NOMO-1 treated with DMSO at 0.1 percent for 48 hours (cell line): ENCODE measurements at regions not wholly inside any gene's neighbourhood (a gene's known extent, or its start where the extent isn't known, plus 50 kb on each side); places are given as distances from the start of the nearest gene placed in this dataset.
A peak's percentile ranks its signal among the peaks of the same experiment; 100 is the strongest.

ENCODE experiments used
- DNase-seq: peaks from one replicate; lab custom pipeline; 2025; ENCODE audit not compliant: unreplicated experiment; lab: John Stamatoyannopoulos, UW

DNA sequence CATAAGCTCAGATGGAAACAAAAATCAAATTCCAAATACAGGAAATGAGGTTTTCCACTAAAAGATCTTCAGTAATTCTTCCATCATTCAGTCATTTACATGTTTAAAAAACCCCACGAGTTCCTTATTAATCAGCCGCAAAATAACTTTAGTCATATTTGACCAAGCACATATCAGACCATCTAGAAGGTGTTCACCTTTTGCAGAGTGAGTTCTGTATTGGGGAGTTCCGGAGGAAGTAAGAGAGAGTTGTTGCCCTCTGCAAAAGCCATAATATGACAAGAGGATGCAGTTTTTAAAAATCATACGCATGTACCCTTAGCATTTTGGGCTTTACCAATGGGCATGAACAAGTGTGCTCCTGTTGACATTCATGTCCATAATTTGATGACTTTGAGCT is 61.6 kb downstream of the CCR1 start:
- DNase-seq: no peak

DNA sequence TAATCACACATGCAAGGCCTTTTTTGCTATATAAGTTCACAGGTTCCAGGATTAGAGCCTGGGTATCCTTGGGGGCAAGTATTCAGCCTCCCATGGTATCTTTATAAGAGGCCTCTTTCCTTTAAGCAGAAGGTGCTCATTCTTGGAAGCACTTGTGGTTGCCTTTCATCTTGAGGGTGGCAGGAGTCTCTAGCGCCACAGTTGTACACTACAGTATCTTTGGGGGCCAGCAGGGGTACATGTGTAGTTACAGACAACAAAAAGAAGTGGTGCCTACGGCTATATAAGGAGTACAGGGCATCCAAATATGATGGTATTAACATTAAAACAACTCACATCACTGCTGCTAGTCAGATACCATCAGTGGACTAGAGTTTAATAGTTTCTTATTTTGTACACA is 62.1 kb downstream of the CCR1 start:
- DNase-seq: no peak

DNA sequence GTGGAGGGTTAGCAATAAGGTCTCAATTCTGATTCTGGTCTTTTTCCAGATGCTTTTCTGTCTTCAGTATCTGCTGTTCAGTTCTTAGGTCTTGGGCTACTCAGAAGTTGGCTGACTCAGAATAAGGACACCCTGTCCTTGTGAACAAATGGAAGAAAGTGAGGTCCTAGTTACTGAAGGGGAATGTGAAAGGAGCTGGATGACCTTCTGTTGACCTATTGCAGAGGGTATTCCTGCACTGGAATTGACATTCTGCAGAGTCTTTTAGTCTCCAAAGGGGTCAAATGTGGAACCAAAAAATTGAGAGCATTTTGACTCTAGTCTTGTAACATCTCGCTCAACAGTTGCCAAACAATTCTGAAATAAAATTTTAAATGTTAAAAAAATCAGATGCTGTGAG is 63.0 kb downstream of the CCR1 start:
- DNase-seq: no peak

- peak; percentile 11 for DNase-seq
These were observed 64.1 kb downstream of the CCR1 start for GRCh38 chr3:46143951-46144473.

- DNase-seq: no peak
These were observed 66.3 kb downstream of the CCR1 start for GRCh38 chr3:46141813-46142212.

DNA sequence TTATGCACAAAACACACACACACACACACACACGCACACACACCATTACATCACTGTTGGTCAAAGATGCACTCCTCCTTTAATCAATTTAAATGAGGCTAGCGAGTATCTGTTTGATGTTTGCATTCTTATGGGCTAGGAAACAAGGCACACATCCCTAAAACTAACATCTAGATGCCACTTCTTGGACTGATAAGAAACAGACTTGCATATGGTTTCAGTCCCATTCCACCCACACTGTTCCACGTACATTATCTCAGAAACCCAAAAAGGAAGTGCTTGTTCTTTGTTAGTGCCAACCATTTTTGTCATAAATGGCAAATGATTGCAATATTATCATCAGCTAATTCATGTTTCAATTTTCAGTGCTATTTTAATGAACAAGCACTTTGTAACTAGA is 69.5 kb downstream of the CCR1 start:
- no peak for DNase-seq

DNA sequence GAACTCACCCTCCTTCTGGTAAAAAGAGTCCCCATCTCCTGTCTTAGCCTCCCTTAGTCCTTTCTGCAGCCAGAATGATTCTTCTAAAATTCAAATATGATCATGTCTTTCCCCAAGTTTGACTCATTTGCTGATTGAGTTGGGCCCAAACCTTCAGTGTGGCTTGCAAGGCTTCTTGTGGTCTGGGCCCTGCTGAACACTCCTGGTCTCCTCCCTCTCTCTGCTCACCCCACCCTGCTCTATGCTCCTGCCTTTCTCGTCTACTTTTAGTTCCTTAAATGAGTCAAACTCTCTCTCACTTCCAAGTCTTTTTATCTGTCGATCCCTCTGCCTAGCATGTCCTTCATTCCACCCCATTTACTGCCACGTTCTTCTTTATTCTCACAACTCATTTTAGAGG is 72.6 kb downstream of the CCR1 start:
- peak; percentile 91 for DNase-seq

GRCh38 chr3:46133285-46133684 is 74.8 kb downstream of the CCR1 start:
- no peak for DNase-seq

DNA sequence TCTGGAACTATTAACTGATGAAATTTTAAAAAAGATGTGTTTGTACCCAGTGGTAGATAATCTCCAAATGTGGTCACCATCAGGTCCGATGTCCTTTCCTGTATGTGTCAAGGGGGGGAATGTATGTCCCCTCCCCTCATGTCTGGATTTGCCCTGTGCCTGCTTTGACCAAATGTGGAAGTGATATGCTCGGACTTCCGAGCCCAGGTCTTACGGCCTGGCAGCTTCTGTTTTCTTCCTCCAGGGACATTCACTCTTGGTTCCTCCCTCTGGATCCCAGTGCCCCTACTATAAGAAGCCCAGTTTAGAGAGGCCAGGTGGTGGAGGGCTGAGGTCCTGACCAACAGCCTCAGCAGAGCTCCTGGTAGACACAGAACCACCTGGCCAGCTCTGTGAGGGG is 75.5 kb downstream of the CCR1 start:
- no peak for DNase-seq

GRCh38 chr3:46131884-46132450 is 76.1 kb downstream of the CCR1 start:
- no peak for DNase-seq

DNA sequence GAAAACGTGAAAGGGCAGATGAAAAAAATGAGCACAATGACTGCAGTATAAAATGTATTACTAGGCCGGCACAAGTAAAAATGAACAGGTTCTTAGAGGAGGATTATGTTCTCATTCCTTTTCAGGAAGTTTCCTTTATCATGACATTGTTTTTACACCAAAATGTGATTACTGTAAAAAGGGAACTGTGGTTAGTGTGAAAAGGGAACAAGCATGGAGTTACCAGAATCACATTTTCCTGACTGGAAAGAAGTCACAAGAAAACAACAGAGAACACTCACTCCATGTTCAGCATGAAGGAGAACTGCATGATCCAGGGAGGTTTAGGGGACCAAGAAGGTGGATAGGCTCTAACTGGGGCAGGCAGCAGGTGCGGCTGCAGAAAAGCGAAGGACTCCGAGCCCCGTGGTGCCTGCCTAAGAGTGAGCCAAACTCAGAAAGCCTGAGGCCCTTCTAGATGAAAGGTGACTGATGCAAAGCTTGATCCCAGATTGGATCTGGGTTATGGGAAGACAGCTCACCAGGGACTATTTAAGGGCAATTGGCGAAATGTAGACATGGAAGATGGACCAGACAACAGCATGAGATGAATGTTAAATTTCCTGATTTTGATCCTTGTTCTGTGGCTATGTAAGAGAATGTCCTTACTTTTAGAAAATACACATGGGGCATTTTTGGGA is 77.3 kb downstream of the CCR1 start:
- DNase-seq: peak; percentile 75

- DNase-seq: no peak
These were observed 78.4 kb downstream of the CCR1 start for GRCh38 chr3:46129588-46130272.

DNA sequence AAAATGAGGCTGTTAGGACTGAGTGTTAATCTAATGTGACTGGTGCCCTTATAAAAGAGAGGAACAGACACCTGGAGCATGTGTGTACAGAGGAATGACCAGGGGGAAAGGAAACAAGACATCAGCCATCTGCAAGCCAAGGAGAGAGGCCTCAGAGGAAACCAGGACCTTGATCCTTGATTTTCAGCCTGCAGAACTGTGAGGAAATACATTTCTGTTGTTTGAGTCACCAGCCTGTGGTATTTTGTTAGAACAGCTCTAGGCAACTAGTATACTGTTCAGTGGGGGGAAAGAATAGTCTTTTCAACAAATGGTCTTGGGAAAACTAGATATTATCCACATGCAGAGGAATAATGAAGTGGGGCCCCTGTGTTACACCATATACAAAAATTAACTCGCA is 80.6 kb downstream of the CCR1 start:
- peak; percentile 45 for DNase-seq

DNA sequence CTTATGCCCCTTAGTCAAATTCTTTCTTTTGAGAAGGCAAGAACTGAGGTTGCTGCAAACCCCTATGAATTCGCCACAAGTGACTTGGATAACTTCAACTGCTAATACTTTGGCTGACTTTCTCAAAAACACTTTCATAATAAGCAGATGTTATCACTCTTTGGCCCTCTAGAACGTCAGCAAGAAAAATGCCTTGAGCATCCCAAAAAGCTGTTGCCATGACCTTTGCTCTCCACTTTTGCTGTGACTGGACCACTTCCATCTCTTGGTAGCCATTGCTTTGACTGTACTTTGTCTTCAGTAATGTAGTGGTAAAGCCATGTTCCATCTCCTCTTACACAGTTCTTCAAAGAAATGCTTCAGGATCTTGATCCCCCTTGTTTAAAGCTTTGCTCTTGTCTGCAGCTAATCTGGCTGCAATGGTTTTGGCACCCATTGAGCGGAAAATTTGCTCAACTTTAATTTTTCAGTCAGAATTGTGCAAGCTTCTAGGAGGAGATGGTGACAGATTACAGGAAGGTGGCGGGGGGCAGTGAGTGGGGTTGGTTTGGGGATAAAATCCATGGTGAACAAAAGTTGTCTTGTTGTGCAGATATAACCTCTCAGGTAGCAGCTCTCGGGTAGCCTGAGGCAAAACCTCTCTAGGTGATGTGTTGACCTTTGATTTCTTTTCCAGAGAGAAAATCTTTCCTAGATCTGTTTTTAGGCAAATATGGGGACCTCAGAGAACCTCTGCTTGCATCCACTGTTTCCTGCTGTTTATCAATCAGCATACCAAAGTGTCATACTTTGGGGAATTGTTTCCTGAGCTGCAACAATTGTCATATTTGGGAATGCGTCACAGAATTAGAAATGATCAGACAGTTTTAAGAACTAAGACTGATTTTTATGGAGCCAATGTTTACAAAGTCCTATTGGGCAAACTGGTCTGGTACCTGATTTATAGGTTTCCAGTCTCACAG is 83.6 kb downstream of the CCR1 start:
- no peak for DNase-seq

GRCh38 chr3:46123646-46124045 is 84.5 kb downstream of the CCR1 start:
- DNase-seq: no peak

GRCh38 chr3:46122091-46122490 is 86.0 kb downstream of the CCR1 start:
- no peak for DNase-seq

GRCh38 chr3:46120983-46121382 is 87.1 kb downstream of the CCR1 start:
- no peak for DNase-seq

DNA sequence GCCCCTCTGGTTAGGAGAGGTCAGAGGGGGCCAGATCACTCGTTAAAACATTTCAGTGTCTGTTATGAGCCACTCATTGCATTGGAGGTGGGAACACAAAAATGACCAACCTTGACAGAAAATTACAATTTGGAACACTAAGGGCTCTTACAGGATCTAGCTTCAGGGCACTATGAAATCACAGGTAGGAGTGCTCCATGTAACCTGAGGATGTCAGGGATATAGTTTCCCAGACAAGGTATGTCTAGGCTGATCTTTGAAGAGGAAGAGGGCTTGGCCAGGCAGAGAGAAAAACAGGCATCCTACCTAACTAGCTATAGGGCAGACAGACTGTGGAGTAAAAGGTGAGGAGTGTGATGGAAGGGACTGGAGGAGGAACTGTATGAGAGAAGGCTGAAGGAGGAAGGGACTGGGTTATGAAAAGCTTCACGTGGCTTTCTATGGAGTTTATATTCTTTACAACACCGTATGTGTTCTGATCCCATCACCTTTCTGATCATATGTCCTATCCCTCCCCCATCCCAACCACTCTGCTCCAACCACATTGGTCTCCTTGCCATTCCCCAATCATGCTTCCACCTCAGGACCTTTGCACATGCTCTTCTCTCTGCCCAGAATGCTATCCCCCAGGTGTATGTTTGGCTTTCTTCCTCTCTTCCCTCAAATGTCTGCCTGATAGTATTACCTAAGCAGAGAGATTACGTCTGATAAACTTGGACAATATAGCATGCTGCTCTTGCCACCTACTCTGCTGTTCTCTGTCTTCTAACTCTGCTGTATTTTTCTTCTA is 88.2 kb downstream of the CCR1 start:
- DNase-seq: no peak

GRCh38 chr3:46119253-46119652 is 88.9 kb downstream of the CCR1 start:
- DNase-seq: no peak

DNA sequence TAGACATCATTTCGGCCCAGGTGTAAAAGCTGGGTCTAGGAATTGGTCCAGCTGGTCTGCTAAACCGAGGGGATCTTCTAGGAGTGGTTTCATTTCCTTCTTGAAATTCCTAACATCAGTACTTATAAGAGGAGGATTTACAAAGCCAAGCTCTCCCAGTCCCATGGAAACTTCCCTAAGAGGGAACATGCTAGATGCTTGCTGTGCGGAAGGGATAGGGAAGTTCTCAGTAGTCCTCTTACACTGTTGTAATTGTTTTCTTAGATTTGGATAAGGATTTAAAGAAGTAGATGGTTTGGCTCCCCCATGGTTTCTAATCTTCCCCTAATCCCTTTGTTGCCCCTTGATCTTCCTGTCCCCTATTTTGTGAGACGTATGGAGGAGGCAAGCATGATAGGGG is 89.7 kb upstream of the XCR1 start:
- no peak for DNase-seq
